WTC11 (cell line): ENCODE measurements at regions not wholly inside any gene's neighbourhood (a gene's known extent, or its start where the extent isn't known, plus 50 kb on each side); places are given as distances from the start of the nearest gene placed in this dataset.

Experiments
- ATAC-seq: fragments of 200-7000 bp; cut with Tn5 transposase; 2 replicates; pipeline ENCODE4 v1.10.0; 2021; ENCODE audit warnings: mild to moderate bottlenecking, moderate library complexity
- CTCF ChIA-PET: fragments of 300-600 bp; sonication (Branson Sonifier 250); formaldehyde crosslinking; loops from one replicate; lab custom pipeline; 2021; ENCODE audit warnings: antibody characterized with exemption; lab: Charles Lee
- POLR2A ChIA-PET: fragments of 350-600 bp; sonication (Branson Sonifier 250); formaldehyde crosslinking; loops from one replicate; lab custom pipeline; 2021; ENCODE audit warnings: antibody characterized with exemption; lab: Charles Lee
- DNase-seq: peaks from one replicate; pipeline ENCODE4 v3.0.0; 2021; ENCODE audit warnings: low spot score
- H3K27ac Mint-ChIP-seq: 2 replicates; pipeline ENCODE4 v1.8.0; 2021; ENCODE audit warnings: mixed read lengths
- H3K27me3 Mint-ChIP-seq: 2 replicates; pipeline ENCODE4 v1.8.0; 2021; ENCODE audit warnings: low read depth, mild to moderate bottlenecking, moderate library complexity, mixed read lengths
- H3K36me3 Mint-ChIP-seq: 2 replicates; pipeline ENCODE4 v1.8.0; 2021; ENCODE audit warnings: mixed read lengths
- H3K4me1 Mint-ChIP-seq: 2 replicates; pipeline ENCODE4 v1.8.0; 2022; ENCODE audit warnings: mixed read lengths
- H3K4me3 Mint-ChIP-seq: 2 replicates; pipeline ENCODE4 v1.8.0; 2021; ENCODE audit warnings: mild to moderate bottlenecking, moderate library complexity, mixed read lengths
- H3K9me3 Mint-ChIP-seq: 2 replicates; pipeline ENCODE4 v1.8.0; 2021; ENCODE audit warnings: mixed read lengths
- ATF1 ChIP-seq: sonication (generic); formaldehyde crosslinking; IDR thresholded peaks from 2 replicates; pipeline ENCODE4 v1.8.1; 2023; ENCODE audit warnings: mild to moderate bottlenecking, moderate library complexity, missing genetic modification reagents
- ELF4 ChIP-seq: sonication (generic); formaldehyde crosslinking; IDR thresholded peaks from 2 replicates; pipeline ENCODE4 v1.8.1; 2022; ENCODE audit warnings: low read depth, mild to moderate bottlenecking, moderate library complexity, missing genetic modification reagents
- FOXJ3 ChIP-seq: sonication (generic); formaldehyde crosslinking; IDR thresholded peaks from 2 replicates; pipeline ENCODE4 v1.9.0; 2021; ENCODE audit warnings: missing genetic modification reagents, mild to moderate bottlenecking, borderline replicate concordance
- FOXK1 ChIP-seq: sonication (generic); formaldehyde crosslinking; IDR thresholded peaks from 2 replicates; pipeline ENCODE4 v1.8.0; 2022; ENCODE audit warnings: mild to moderate bottlenecking, moderate library complexity, missing genetic modification reagents
- GABPB1 ChIP-seq: sonication (generic); formaldehyde crosslinking; IDR thresholded peaks from 2 replicates; pipeline ENCODE4 v1.8.1; 2023; ENCODE audit warnings: mild to moderate bottlenecking, missing genetic modification reagents
- HMGA2 ChIP-seq: fragments of 250-450 bp; sonication (Bioruptor Pico); IDR thresholded peaks from 2 replicates; pipeline ENCODE4 v1.4.0; 2021; ENCODE audit warnings: mild to moderate bottlenecking, moderate library complexity
- IRF2 ChIP-seq: sonication (generic); formaldehyde crosslinking; IDR thresholded peaks from 2 replicates; pipeline ENCODE4 v1.8.0; 2022; ENCODE audit warnings: low read depth, missing genetic modification reagents, borderline replicate concordance
- JAZF1 ChIP-seq: fragments of 250-450 bp; sonication (Bioruptor Pico); IDR thresholded peaks from 2 replicates; pipeline ENCODE4 v1.9.0; 2021; ENCODE audit warnings: moderate library complexity, mild to moderate bottlenecking, inconsistent platforms
- KAT7 ChIP-seq: sonication (generic); formaldehyde crosslinking; IDR thresholded peaks from 2 replicates; pipeline ENCODE4 v1.8.1; 2023; ENCODE audit warnings: missing genetic modification reagents, mild to moderate bottlenecking, borderline replicate concordance
- MYBL2 ChIP-seq: sonication (generic); formaldehyde crosslinking; IDR thresholded peaks from 2 replicates; pipeline ENCODE4 v1.8.1; 2023; ENCODE audit warnings: mild to moderate bottlenecking, moderate library complexity, missing genetic modification reagents
- NFATC4 ChIP-seq: fragments of 250-450 bp; sonication (Bioruptor Pico); IDR thresholded peaks from 2 replicates; pipeline ENCODE4 v1.9.0; 2021; ENCODE audit warnings: mild to moderate bottlenecking
- NFYB ChIP-seq: sonication (generic); formaldehyde crosslinking; conservative IDR thresholded peaks from 2 replicates; pipeline ENCODE4 v1.8.0; 2022; ENCODE audit warnings: low read depth, missing genetic modification reagents
- NR2C2 ChIP-seq: sonication (generic); formaldehyde crosslinking; IDR thresholded peaks from 2 replicates; pipeline ENCODE4 v1.8.0; 2022; ENCODE audit warnings: mild to moderate bottlenecking, missing genetic modification reagents
- SMAD4 ChIP-seq: sonication (generic); formaldehyde crosslinking; IDR thresholded peaks from 2 replicates; pipeline ENCODE4 v1.8.0; 2022; ENCODE audit warnings: mild to moderate bottlenecking, missing genetic modification reagents
- SP1 ChIP-seq: sonication (generic); formaldehyde crosslinking; conservative IDR thresholded peaks from 2 replicates; pipeline ENCODE4 v1.8.1; 2022; ENCODE audit warnings: missing genetic modification reagents
- ZBTB21 ChIP-seq: sonication (generic); formaldehyde crosslinking; IDR thresholded peaks from 2 replicates; pipeline ENCODE4 v1.8.1; 2023; ENCODE audit warnings: mild to moderate bottlenecking, missing genetic modification reagents, borderline replicate concordance
- TF ChIP-seq, protein P1 (sequence below): fragments of 250-450 bp; sonication (Bioruptor Pico); IDR thresholded peaks from 2 replicates; pipeline ENCODE4 v1.9.0; 2021; ENCODE audit warnings: mild to moderate bottlenecking, borderline replicate concordance
- TF ChIP-seq, protein P2 (sequence below): sonication (generic); formaldehyde crosslinking; IDR thresholded peaks from 2 replicates; pipeline ENCODE4 v1.8.1; 2023; ENCODE audit warnings: mild to moderate bottlenecking, missing genetic modification reagents, moderate library complexity
- TF ChIP-seq, protein P3 (sequence below): sonication (generic); formaldehyde crosslinking; IDR thresholded peaks from 2 replicates; pipeline ENCODE4 v1.8.1; 2023; ENCODE audit warnings: mild to moderate bottlenecking, moderate library complexity, missing genetic modification reagents
- TF ChIP-seq, protein P4 (sequence below): fragments of 250-450 bp; sonication (Bioruptor Pico); IDR thresholded peaks from 2 replicates; pipeline ENCODE4 v1.9.0; 2021; ENCODE audit warnings: mild to moderate bottlenecking

DNA sequence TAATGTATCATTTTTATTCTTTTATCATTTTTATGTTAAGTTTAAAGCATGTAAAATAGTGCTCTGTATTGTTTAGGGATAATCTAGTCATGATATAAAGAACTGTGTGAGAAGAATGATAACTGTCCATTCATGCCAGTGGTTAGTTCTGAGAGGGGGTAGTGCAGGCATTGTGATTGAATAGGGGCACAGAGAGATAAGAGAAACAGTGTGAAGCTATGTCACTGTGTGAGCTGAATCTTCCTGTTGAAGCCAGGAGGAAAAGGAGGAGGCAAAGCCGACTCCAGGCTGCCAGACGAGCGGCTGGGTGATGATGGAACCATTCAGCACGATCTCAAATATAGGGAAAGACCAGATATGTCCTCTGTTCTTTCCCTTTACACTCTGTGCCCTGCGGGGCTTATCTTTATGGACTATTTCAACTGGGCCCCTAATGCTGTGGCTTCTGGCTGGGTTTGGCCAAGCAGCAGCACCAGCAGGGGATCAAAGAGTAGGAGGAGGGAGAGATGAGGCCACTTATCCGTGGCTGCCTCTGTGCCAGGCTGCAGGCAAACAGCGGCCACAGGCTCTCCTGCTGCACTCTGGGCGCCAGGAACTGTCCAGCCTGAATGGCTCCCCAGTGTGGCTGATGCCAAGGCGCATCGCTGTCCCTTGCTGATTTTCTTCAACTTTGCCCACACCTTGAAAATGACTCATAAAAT, 128.0 kb downstream of the SPP2 start (continued):
- TF ChIP-seq KAT7 (CRISPR knock-in tag), result no peak
- TF ChIP-seq, protein P1, sequence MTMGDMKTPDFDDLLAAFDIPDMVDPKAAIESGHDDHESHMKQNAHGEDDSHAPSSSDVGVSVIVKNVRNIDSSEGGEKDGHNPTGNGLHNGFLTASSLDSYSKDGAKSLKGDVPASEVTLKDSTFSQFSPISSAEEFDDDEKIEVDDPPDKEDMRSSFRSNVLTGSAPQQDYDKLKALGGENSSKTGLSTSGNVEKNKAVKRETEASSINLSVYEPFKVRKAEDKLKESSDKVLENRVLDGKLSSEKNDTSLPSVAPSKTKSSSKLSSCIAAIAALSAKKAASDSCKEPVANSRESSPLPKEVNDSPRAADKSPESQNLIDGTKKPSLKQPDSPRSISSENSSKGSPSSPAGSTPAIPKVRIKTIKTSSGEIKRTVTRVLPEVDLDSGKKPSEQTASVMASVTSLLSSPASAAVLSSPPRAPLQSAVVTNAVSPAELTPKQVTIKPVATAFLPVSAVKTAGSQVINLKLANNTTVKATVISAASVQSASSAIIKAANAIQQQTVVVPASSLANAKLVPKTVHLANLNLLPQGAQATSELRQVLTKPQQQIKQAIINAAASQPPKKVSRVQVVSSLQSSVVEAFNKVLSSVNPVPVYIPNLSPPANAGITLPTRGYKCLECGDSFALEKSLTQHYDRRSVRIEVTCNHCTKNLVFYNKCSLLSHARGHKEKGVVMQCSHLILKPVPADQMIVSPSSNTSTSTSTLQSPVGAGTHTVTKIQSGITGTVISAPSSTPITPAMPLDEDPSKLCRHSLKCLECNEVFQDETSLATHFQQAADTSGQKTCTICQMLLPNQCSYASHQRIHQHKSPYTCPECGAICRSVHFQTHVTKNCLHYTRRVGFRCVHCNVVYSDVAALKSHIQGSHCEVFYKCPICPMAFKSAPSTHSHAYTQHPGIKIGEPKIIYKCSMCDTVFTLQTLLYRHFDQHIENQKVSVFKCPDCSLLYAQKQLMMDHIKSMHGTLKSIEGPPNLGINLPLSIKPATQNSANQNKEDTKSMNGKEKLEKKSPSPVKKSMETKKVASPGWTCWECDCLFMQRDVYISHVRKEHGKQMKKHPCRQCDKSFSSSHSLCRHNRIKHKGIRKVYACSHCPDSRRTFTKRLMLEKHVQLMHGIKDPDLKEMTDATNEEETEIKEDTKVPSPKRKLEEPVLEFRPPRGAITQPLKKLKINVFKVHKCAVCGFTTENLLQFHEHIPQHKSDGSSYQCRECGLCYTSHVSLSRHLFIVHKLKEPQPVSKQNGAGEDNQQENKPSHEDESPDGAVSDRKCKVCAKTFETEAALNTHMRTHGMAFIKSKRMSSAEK (CRISPR knock-in tag), result no peak
- TF ChIP-seq NFATC4 (CRISPR knock-in tag), result no peak
- TF ChIP-seq ELF4 (CRISPR knock-in tag), result no peak
- TF ChIP-seq SP1 (CRISPR knock-in tag), result no peak
- TF ChIP-seq NR2C2, result no peak
- no peak for TF ChIP-seq ATF1

DNA sequence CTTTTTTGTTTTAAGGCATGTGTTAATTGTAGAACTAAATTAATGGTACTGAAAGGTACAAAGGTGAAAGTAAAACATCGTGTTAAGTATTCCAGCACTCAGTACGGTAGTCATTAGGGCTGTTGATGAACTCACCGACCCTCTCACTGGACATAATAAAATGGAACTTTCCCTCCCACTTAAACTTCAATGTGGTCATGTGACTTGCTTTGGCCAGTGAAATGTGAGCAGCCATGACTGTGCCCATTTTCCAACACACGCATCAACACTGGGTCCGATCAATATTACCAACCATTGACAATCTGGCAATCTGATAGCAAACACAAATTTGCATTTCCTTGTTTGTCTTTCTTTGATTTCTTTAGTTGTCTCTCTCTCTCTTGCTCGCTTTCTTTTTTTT, 125.1 kb downstream of the SPP2 start:
- Mint-ChIP-seq H3K9me3 (peaks cover 5% of the 10 kb centered on the region), H3K27me3 (peaks cover 7% of the 10 kb centered on the region), H3K36me3 (no peaks in the 10 kb centered on the region), H3K27ac (no peak overlapping the region), H3K4me1 (peaks cover 6% of the 10 kb centered on the region), H3K4me3 (no peak overlapping the region)
- CTCF ChIA-PET, result no interaction called here
- TF ChIP-seq JAZF1 (CRISPR knock-in tag), result no peak
- TF ChIP-seq, protein P2, sequence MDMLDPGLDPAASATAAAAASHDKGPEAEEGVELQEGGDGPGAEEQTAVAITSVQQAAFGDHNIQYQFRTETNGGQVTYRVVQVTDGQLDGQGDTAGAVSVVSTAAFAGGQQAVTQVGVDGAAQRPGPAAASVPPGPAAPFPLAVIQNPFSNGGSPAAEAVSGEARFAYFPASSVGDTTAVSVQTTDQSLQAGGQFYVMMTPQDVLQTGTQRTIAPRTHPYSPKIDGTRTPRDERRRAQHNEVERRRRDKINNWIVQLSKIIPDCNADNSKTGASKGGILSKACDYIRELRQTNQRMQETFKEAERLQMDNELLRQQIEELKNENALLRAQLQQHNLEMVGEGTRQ (CRISPR knock-in tag), result peak; percentile 41; the same call in 1 of the 2 replicates
- no peak for DNase-seq
- POLR2A ChIA-PET, result no interaction called here
- no peak for ATAC-seq

DNA sequence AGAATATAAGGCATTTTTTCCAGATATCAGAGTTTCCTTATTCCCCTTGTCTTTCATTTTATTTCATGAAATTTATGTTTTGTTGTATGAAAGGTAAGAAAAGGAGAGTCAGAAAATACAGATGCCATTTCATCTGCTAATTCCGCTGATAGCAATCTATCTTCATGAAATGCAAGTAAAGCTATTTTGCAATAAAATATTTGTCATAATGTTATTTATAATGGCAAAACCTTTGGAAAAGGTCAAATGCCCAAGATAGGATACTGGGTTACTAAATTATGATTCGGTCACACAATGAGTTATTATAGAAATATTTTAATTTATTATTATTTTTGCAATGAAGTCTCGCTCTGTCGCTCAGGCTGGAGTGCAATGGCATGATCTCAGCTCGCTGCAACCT, 124.2 kb downstream of the SPP2 start:
- H3K4me3 Mint-ChIP-seq, result no peak overlapping the region
- no peaks in the 10 kb centered on the region for H3K36me3 Mint-ChIP-seq
- ChIA-PET POLR2A (no interaction called here), CTCF (interaction anchor here (0.6 kb wide), 2 partner anchors 66 to 923 kb away, joined by 3 to 6 read pairs; partner anchors contain the start of gene ATG16L1)
- no peak for DNase-seq
- ATAC-seq, result no peak
- H3K4me1 Mint-ChIP-seq, result peaks cover 7% of the 10 kb centered on the region
- no peak overlapping the region for H3K27ac Mint-ChIP-seq
- H3K9me3 Mint-ChIP-seq, result peaks cover 5% of the 10 kb centered on the region
- peaks cover 10% of the 10 kb centered on the region for H3K27me3 Mint-ChIP-seq
- no peak for TF ChIP-seq MYBL2 (CRISPR knock-in tag)
- no peak for TF ChIP-seq HMGA2 (CRISPR knock-in tag)
- TF ChIP-seq NFYB (CRISPR knock-in tag), result no peak
- no peak for TF ChIP-seq GABPB1 (CRISPR knock-in tag)
- TF ChIP-seq SMAD4 (CRISPR knock-in tag), result no peak
- TF ChIP-seq NFATC4 (CRISPR knock-in tag), result no peak
- TF ChIP-seq ZBTB21 (CRISPR knock-in tag), result no peak
- no peak for TF ChIP-seq NR2C2
- TF ChIP-seq, protein P3, sequence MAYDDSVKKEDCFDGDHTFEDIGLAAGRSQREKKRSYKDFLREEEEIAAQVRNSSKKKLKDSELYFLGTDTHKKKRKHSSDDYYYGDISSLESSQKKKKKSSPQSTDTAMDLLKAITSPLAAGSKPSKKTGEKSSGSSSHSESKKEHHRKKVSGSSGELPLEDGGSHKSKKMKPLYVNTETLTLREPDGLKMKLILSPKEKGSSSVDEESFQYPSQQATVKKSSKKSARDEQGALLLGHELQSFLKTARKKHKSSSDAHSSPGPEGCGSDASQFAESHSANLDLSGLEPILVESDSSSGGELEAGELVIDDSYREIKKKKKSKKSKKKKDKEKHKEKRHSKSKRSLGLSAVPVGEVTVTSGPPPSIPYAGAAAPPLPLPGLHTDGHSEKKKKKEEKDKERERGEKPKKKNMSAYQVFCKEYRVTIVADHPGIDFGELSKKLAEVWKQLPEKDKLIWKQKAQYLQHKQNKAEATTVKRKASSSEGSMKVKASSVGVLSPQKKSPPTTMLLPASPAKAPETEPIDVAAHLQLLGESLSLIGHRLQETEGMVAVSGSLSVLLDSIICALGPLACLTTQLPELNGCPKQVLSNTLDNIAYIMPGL (CRISPR knock-in tag), result no peak
- TF ChIP-seq FOXK1, result no peak
- no peak for TF ChIP-seq FOXJ3
- TF ChIP-seq, protein P2 (CRISPR knock-in tag), result no peak
- TF ChIP-seq, protein P4, sequence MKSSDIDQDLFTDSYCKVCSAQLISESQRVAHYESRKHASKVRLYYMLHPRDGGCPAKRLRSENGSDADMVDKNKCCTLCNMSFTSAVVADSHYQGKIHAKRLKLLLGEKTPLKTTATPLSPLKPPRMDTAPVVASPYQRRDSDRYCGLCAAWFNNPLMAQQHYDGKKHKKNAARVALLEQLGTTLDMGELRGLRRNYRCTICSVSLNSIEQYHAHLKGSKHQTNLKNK (CRISPR knock-in tag), result no peak
- no peak for TF ChIP-seq IRF2
